PFSK-1 (cell line): ENCODE measurements at regions not wholly inside any gene's neighbourhood (a gene's known extent, or its start where the extent isn't known, plus 50 kb on each side); places are given as distances from the start of the nearest gene placed in this dataset.

Source experiments
- FOXP2 ChIP-seq: optimal IDR thresholded peaks from 2 replicates; pipeline ENCODE3; 2011; ENCODE audit warnings: borderline replicate concordance, control low read depth, inconsistent platforms; ENCODE audit not compliant: insufficient read depth; ENCODE audit errors: extremely low read length, extremely low read depth
- POLR2AphosphoS5 ChIP-seq: IDR thresholded peaks from 2 replicates; pipeline ENCODE4 v1.6.1; 2012; ENCODE audit warnings: low read depth, mild to moderate bottlenecking, control low read depth, low read length, moderate library complexity

DNA sequence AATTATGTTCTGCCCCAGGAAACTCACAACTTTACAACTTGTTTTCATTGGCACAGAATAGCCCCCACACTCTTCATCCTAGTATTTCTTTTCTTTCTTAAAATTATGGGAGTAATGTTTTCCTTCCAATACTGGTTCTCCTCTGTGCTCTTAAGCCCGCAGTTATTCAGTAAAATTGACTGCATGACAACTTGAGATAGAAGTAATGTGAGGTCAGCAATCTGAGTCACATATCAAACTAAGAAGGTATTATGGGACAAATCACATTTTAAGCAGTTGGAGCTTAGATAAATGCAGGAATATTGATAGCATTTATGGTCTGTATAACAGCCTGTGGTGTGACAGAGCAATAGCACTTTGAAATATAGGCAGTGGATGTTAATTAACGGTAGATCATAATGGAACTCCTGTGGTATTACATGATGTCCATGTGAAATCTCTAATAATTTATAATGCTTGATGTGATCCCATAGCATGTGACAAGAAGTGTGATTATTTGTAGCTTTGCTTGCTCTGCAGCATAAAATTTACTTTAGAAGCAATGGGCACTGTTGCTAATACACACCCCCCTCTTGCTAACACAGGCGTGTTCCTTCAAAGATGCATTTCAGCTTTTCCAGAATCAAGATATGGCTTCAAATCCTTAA, 351.4 kb upstream of the CDH20 start:
- no peak for TF ChIP-seq POLR2AphosphoS5
- TF ChIP-seq FOXP2: no peak
